ENCODE measurements at regions not wholly inside any gene's neighbourhood (a gene's known extent, or its start where the extent isn't known, plus 50 kb on each side); places are given as distances from the start of the nearest gene placed in this dataset.
"Not testable (repeated sequence)": the region's sequence is repeated elsewhere in the genome, so short reads cannot be mapped to it uniquely, and the experiment has no call there.

- DNase-seq (ENCODE audit: low spot score), result not testable (repeated sequence)
These were observed 65.4 kb upstream of the ZNF195 start for GRCh38 chr11:3444420-3444744.

GRCh38 chr11:3443700-3444419 is 64.9 kb upstream of the ZNF195 start:
- not testable (repeated sequence) for DNase-seq (ENCODE audit: low spot score)

GRCh38 chr11:3437441-3437840 is 58.5 kb upstream of the ZNF195 start:
- DNase-seq (ENCODE audit: low spot score), result not testable (repeated sequence)

- no peak for DNase-seq (ENCODE audit: low spot score)
These were observed 56.0 kb upstream of the ZNF195 start for GRCh38 chr11:3434976-3435375.

- DNase-seq (ENCODE audit: low spot score), result not testable (repeated sequence)
These were observed 50.2 kb upstream of the ZNF195 start for GRCh38 chr11:3429191-3429590.

Measured in NAMALWA (cell line).